Renal cortex interstitium (tissue), 11 donors: ENCODE measurements at regions not wholly inside any gene's neighbourhood (a gene's known extent, or its start where the extent isn't known, plus 50 kb on each side); places are given as distances from the start of the nearest gene placed in this dataset.
"Not testable (repeated sequence)": the region's sequence is repeated elsewhere in the genome, so short reads cannot be mapped to it uniquely, and the experiment has no call there.

Source experiments
- DNase-seq, 11 donors: peaks; one replicate each; pipeline ENCODE4 v3.0.0-alpha.2; 2013; ENCODE audit warnings: low read depth in 9 of 11, low spot score in 4 of 11; ENCODE audit errors: extremely low read depth in 1 of 11

GRCh38 chr6:158891560-158891959 lies 72.4 kb upstream of the EZR start:
- DNase-seq: not testable (repeated sequence)

GRCh38 chr6:158888171-158888570 lies 69.0 kb upstream of the EZR start:
- not testable (repeated sequence) for DNase-seq

GRCh38 chr6:158886346-158886977 lies 67.3 kb upstream of the EZR start:
- not testable (repeated sequence) for DNase-seq

- not testable (repeated sequence) for DNase-seq
These were observed 62.7 kb upstream of the EZR start for GRCh38 chr6:158881884-158882283.

GRCh38 chr6:158881276-158881675 lies 62.1 kb upstream of the EZR start:
- DNase-seq: not testable (repeated sequence)

- DNase-seq: no peak
These were observed 60.0 kb upstream of the EZR start for GRCh38 chr6:158879180-158879579.

GRCh38 chr6:158877716-158878115 lies 58.5 kb upstream of the EZR start:
- DNase-seq: no peak

- no peak for DNase-seq
These were observed 57.7 kb upstream of the EZR start for GRCh38 chr6:158876886-158877285.

- DNase-seq: no peak
These were observed 51.4 kb upstream of the EZR start for GRCh38 chr6:158870649-158870957.

GRCh38 chr6:158869826-158870648 lies 50.9 kb upstream of the EZR start:
- peak in 2 of 11 donors; percentile 72 to 82 for DNase-seq

- peak in 9 of 11 donors; percentile 30 to 89 (median 75) for DNase-seq
These were observed 50.0 kb upstream of the EZR start for GRCh38 chr6:158868890-158869825.
